Mesenchymal stem cell (in vitro differentiated cells and primary cell): ENCODE measurements at regions not wholly inside any gene's neighbourhood (a gene's known extent, or its start where the extent isn't known, plus 50 kb on each side); places are given as distances from the start of the nearest gene placed in this dataset.
A peak's percentile ranks its signal among the peaks of the same experiment; 100 is the strongest.

Experiments used
- DNase-seq: peaks from one replicate; pipeline ENCODE4 v3.0.0-alpha.2; 2013
- H2AFZ ChIP-seq: one replicate; pipeline ENCODE4 v1.6.1; 2013; ENCODE audit warnings: low read depth, mild to moderate bottlenecking, control low read depth, inconsistent platforms, low read length, moderate library complexity
- H2AK5ac ChIP-seq: 2 replicates; pipeline ENCODE4 v1.6.1; 2013; ENCODE audit warnings: low read length, moderate library complexity, mild to moderate bottlenecking, inconsistent platforms; ENCODE audit not compliant: severe bottlenecking
- H2BK120ac ChIP-seq: one replicate; pipeline ENCODE4 v1.6.1; 2013; ENCODE audit warnings: low read depth, mild to moderate bottlenecking, inconsistent platforms, low read length, moderate library complexity
- H2BK12ac ChIP-seq, 2 experiments: one replicate each; pipeline ENCODE4 v1.6.1; 2013; ENCODE audit warnings: inconsistent platforms in 2 of 2, low read length in 2 of 2, mild to moderate bottlenecking in 2 of 2, moderate library complexity in 2 of 2, control low read depth in 1 of 2
- H2BK15ac ChIP-seq: one replicate; pipeline ENCODE4 v1.6.1; 2013; ENCODE audit warnings: mild to moderate bottlenecking, low read depth, inconsistent platforms; ENCODE audit not compliant: poor library complexity, severe bottlenecking
- H2BK5ac ChIP-seq: 2 replicates; pipeline ENCODE4 v1.6.1; 2013; ENCODE audit warnings: low read depth, mild to moderate bottlenecking, low read length, control low read depth, inconsistent platforms; ENCODE audit not compliant: poor library complexity, severe bottlenecking
- H3K14ac ChIP-seq, 2 experiments: one replicate each; pipeline ENCODE4 v1.6.1; 2013; ENCODE audit warnings: inconsistent platforms in 2 of 2, low read length in 2 of 2, control low read depth in 1 of 2, mild to moderate bottlenecking in 1 of 2, moderate library complexity in 1 of 2
- H3K18ac ChIP-seq, 2 experiments: one replicate each; pipeline ENCODE4 v1.6.1; 2013; ENCODE audit warnings: inconsistent platforms in 2 of 2, low read length in 2 of 2, control low read depth in 1 of 2, low read depth in 1 of 2, mild to moderate bottlenecking in 1 of 2
- H3K23ac ChIP-seq, 2 experiments: one replicate each; pipeline ENCODE4 v1.6.1; 2013; ENCODE audit warnings: inconsistent platforms in 2 of 2, low read length in 2 of 2, mild to moderate bottlenecking in 2 of 2, moderate library complexity in 2 of 2, control low read depth in 1 of 2
- H3K27ac ChIP-seq: 2 replicates; pipeline ENCODE4 v1.5.1; 2013; ENCODE audit warnings: mild to moderate bottlenecking, moderate library complexity, low read length, control low read depth, inconsistent platforms; ENCODE audit not compliant: poor library complexity, severe bottlenecking
- H3K27me3 ChIP-seq, 2 experiments: 2 replicates each; pipeline versions ENCODE4 v1.6.1 to v1.7.0; 2013; ENCODE audit warnings: low read length in 2 of 2, mild to moderate bottlenecking in 2 of 2, moderate library complexity in 2 of 2, control low read depth in 1 of 2, inconsistent platforms in 1 of 2; ENCODE audit not compliant: control insufficient read depth in 1 of 2, insufficient read depth in 1 of 2
- H3K36me3 ChIP-seq, 2 experiments: 2 replicates each; pipeline versions ENCODE4 v1.6.1 to v1.7.0; 2013; ENCODE audit warnings: low read length in 2 of 2, control low read depth in 1 of 2, inconsistent platforms in 1 of 2, low read depth in 1 of 2, mild to moderate bottlenecking in 1 of 2; ENCODE audit not compliant: insufficient read depth in 2 of 2, control insufficient read depth in 1 of 2
- H3K4ac ChIP-seq, 2 experiments: one replicate each; pipeline ENCODE4 v1.6.1; 2013; ENCODE audit warnings: inconsistent platforms in 2 of 2, low read length in 2 of 2, mild to moderate bottlenecking in 2 of 2, moderate library complexity in 2 of 2, control low read depth in 1 of 2, low read depth in 1 of 2
- H3K4me1 ChIP-seq: 2 replicates; pipeline ENCODE4 v1.6.1; 2013; ENCODE audit warnings: low read depth, low read length, control low read depth; ENCODE audit not compliant: control insufficient read depth, insufficient read depth
- H3K4me2 ChIP-seq: 2 replicates; pipeline ENCODE4 v1.6.1; 2013; ENCODE audit warnings: low read length, mild to moderate bottlenecking, inconsistent platforms; ENCODE audit not compliant: poor library complexity, severe bottlenecking
- H3K4me3 ChIP-seq, 2 experiments: 2 replicates each; pipeline versions ENCODE4 v1.5.1 to v1.7.0; 2013; ENCODE audit warnings: low read length in 2 of 2, mild to moderate bottlenecking in 2 of 2, control low read depth in 1 of 2, low read depth in 1 of 2; ENCODE audit not compliant: insufficient read depth in 1 of 2
- H3K79me1 ChIP-seq: replicated peaks from 2 replicates; pipeline ENCODE4 v1.6.1; 2013; ENCODE audit warnings: mild to moderate bottlenecking, control low read depth, low read length, inconsistent platforms; ENCODE audit not compliant: poor library complexity, severe bottlenecking
- H3K9ac ChIP-seq: 2 replicates; pipeline ENCODE4 v1.7.0; 2013; ENCODE audit warnings: mild to moderate bottlenecking, low read length, moderate library complexity
- H3K9me3 ChIP-seq: 2 replicates; pipeline ENCODE4 v1.7.0; 2013; ENCODE audit warnings: mild to moderate bottlenecking, low read length; ENCODE audit not compliant: control insufficient read depth
- H4K8ac ChIP-seq: one replicate; pipeline ENCODE4 v1.6.1; 2013; ENCODE audit warnings: inconsistent platforms, mild to moderate bottlenecking, low read length, moderate library complexity
- H4K91ac ChIP-seq: one replicate; pipeline ENCODE4 v1.6.1; 2013; ENCODE audit warnings: mild to moderate bottlenecking, low read length, inconsistent platforms
- WGBS: methylation state at CpG from one replicate; pipeline ENCODE4 v1.1.7; 2013; ENCODE audit warnings: mixed read lengths; 5-methylcytosine and 5-hydroxymethylcytosine counted together

DNA sequence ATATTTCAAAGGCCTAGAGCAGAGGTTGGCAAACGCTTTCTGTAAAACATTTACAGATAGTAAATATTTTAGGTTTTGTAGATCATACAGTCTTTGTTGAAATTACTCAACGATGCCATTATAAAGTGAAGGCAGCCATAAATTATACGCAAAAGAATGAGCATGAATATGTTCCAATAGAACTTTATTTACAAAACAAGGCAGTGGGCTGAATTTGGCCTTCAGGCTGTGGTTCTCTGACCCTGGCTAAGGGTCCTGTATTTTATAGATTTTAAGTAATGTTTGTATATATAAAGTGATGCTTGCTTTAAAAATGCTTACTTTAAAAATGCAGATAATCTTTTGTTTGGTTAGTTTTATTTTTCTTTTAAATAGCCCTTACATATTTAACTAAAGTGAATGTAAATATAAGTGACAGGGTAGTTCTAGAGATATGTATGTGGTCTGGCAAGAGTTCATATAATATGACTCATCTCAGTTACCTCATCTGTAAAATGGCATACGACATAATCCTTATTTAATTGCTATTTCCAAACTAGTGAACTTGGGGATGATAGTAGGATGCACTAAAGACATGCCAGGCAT is 51.7 kb upstream of the ATP5MC3 start:
- no peak overlapping the region for H2BK120ac ChIP-seq
- H3K4me3 ChIP-seq = no peak overlapping the region
- no peak overlapping the region for H3K4me2 ChIP-seq
- H3K9ac ChIP-seq = no peak overlapping the region
- H3K23ac ChIP-seq = no peak overlapping the region
- no peak overlapping the region for H4K91ac ChIP-seq
- H2BK15ac ChIP-seq = no peak overlapping the region
- no peak overlapping the region for H3K18ac ChIP-seq
- no CpG with 5 or more reads among the region's 4 CpGs for WGBS
- H3K36me3 ChIP-seq = no peaks in the 10 kb centered on the region
- H3K9me3 ChIP-seq = no peaks in the 10 kb centered on the region
- H2BK5ac ChIP-seq = no peak overlapping the region
- no peak overlapping the region for H3K14ac ChIP-seq
- H4K8ac ChIP-seq = no peak overlapping the region
- H3K79me1 ChIP-seq = no peaks in the 10 kb centered on the region
- no peak overlapping the region for H2AK5ac ChIP-seq
- peak; percentile 88 for DNase-seq
- no peaks in the 10 kb centered on the region for H3K27me3 ChIP-seq
- H3K4ac ChIP-seq = no peak overlapping the region
- H2BK12ac ChIP-seq = no peak overlapping the region
- H2AFZ ChIP-seq = no peak overlapping the region
- H3K27ac ChIP-seq = no peak overlapping the region
- H3K4me1 ChIP-seq = no peaks in the 10 kb centered on the region
